ENCODE measurements at regions not wholly inside any gene's neighbourhood (a gene's known extent, or its start where the extent isn't known, plus 50 kb on each side); places are given as distances from the start of the nearest gene placed in this dataset.

- CTCF ChIA-PET: no interaction called here
- no peak overlapping the region for H3K4me3 ChIP-seq (ENCODE audit: low read depth, low read length)
- no peaks in the 10 kb centered on the region for H3K9me3 ChIP-seq (ENCODE audit: control insufficient read depth, insufficient read depth, low read depth, low read length)
- H3K27ac ChIP-seq (ENCODE audit: extremely low read depth, low read depth, low read length): no peak overlapping the region
- H3K36me3 ChIP-seq (ENCODE audit: control insufficient read depth in 2 of 2, insufficient read depth in 1 of 2, low read length in 2 of 2): no peaks in the 10 kb centered on the region
- no peaks in the 10 kb centered on the region for H3K4me1 ChIP-seq (ENCODE audit: control insufficient read depth, insufficient read depth, low read length)
- POLR2A ChIA-PET: no interaction called here
- TF ChIP-seq ZNF501 (tag by site-specific recombination; IDR thresholded peaks at IDR 0.05): no peak
- TF ChIP-seq ZBTB44 (tag by site-specific recombination; IDR thresholded peaks at IDR 0.05): no peak
- TF ChIP-seq ZBTB1 (tag by site-specific recombination; IDR thresholded peaks at IDR 0.05): no peak
- no peak for TF ChIP-seq REPIN1 (tag by site-specific recombination; IDR thresholded peaks at IDR 0.05; ENCODE audit: low read depth)
- no peak for TF ChIP-seq ZNF707 (tag by site-specific recombination; IDR thresholded peaks at IDR 0.05)
- TF ChIP-seq ZNF600 (tag by site-specific recombination; IDR thresholded peaks at IDR 0.05): no peak
- no peak for TF ChIP-seq KLF16 (tag by site-specific recombination; IDR thresholded peaks at IDR 0.05)
- TF ChIP-seq MZF1 (tag by site-specific recombination; IDR thresholded peaks at IDR 0.05; ENCODE audit: borderline replicate concordance): no peak
- no peak for TF ChIP-seq ZNF629 (tag by site-specific recombination; IDR thresholded peaks at IDR 0.05)
- TF ChIP-seq ZNF335 (tag by site-specific recombination; conservative IDR thresholded peaks at IDR 0.05): no peak
- no peak for TF ChIP-seq ELK4 (IDR thresholded peaks at IDR 0.05; ENCODE audit: borderline replicate concordance, low read depth, low read length)
Observed at GRCh38 chr3:94799420-94800060, 736.7 kb downstream of the NSUN3 start.

GRCh38 chr3:94811836-94812235, 749.0 kb downstream of the NSUN3 start:
- H3K36me3 ChIP-seq (ENCODE audit: control insufficient read depth in 2 of 2, insufficient read depth in 1 of 2, low read length in 2 of 2): no peaks in the 10 kb centered on the region
- ChIA-PET CTCF (no interaction called here), POLR2A (no interaction called here)
- TF ChIP-seq SP7 (tag by site-specific recombination; IDR thresholded peaks at IDR 0.05): no peak
- TF ChIP-seq PRDM10 (tag by site-specific recombination; IDR thresholded peaks at IDR 0.05): no peak
- TF ChIP-seq ZNF692 (tag by site-specific recombination; IDR thresholded peaks at IDR 0.05): no peak
- TF ChIP-seq ELK4 (IDR thresholded peaks at IDR 0.05; ENCODE audit: borderline replicate concordance, low read depth, low read length): no peak
- no peaks in the 10 kb centered on the region for H3K4me1 ChIP-seq (ENCODE audit: control insufficient read depth, insufficient read depth, low read length)
- H3K4me3 ChIP-seq (ENCODE audit: low read depth, low read length): no peak overlapping the region
- no peak overlapping the region for H3K27ac ChIP-seq (ENCODE audit: extremely low read depth, low read depth, low read length)
- no peaks in the 10 kb centered on the region for H3K9me3 ChIP-seq (ENCODE audit: control insufficient read depth, insufficient read depth, low read depth, low read length)

Data from HEK293 (cell line).